ENCODE measurements at regions not wholly inside any gene's neighbourhood (a gene's known extent, or its start where the extent isn't known, plus 50 kb on each side); places are given as distances from the start of the nearest gene placed in this dataset.

DNA sequence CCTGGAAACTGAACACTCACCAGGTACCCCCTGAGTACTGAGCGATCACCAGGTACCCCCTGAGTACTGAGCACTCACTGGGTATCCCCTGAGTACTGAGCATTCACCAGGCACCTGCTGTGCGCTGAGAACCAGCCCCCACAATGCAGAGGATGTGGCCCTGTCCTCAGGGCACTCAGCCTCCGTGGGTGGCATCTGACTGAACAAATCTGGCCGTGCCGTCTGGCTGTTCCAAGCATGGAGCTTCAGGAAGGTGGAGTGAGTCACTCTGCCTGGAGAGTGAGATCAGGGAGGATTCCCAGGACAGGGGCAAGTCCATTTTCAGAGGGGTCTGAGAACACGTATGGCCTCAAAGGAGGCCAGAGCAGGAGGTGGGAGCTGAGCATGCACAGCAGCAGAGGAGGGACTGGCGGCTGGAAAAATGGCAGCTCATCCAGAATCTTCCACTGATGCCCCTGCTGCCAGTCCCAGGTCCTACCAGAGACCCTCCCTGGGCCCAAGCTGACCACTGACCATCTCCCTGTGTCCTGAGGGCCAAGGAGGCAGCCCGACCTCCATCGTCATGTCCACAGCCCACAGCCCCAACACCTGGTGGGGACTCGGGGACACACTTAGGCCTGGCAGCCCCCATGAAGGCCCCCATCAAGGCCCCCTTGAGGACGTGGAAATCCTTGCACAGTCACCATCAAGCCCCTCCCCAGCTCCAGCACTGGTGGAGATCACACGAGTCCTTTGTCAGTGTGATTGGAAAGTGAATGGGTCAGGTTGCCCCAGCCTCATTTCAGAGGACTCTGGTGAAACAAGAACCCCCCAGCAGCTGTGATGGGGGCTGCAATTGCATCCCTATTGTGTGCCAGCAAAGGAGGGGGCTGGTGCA lies 94.1 kb downstream of the HMX1 start:
- H3K27ac Mint-ChIP-seq = no peak overlapping the region
- intact Hi-C loops (cut with micrococcal nuclease) = no loop called here

DNA sequence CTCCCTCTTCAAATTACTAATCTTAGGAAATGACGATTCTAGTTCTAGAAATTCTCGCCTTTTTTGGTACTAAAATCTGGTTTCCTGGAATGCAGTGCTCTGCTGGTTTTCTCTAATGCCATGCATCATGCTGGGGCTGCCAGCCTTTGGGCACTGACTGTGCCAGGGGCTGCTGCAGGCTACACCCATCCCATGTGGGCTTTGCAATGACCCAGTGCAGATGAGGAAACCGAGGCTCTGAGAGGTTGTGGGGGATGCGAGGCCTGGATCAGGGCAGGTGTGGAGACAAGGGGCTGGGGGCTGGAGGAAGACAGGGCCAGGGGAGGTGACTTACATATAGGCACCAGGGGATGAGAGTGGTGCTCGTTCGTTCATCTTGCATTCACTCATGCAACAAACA lies 95.3 kb downstream of the HMX1 start:
- WGBS (ENCODE audit: insufficient coverage) = 91% methylated on average over 2 of the region's 6 CpGs
- no peak overlapping the region for H3K4me3 Mint-ChIP-seq
- H3K4me2 ChIP-seq (replicated peaks; ENCODE audit: extremely low read depth, low read length, poor library complexity, severe bottlenecking) = no peak overlapping the region
- intact Hi-C loops (cut with micrococcal nuclease) = no loop called here
- no peaks in the 10 kb centered on the region for H3K4me1 ChIP-seq (ENCODE audit: control insufficient read depth in 1 of 2, insufficient read depth in 2 of 2, low read length in 2 of 2)
- H3K27me3 Mint-ChIP-seq (ENCODE audit: low read depth in 3 of 3) = peaks cover 0 to 2% (median 2%) of the 10 kb centered on the region in 3 donors
- no peak for DNase-seq
- H4K20me1 ChIP-seq (ENCODE audit: insufficient read depth, low read length) = no peaks in the 10 kb centered on the region
- no peaks in the 10 kb centered on the region for H3K4me1 Mint-ChIP-seq
- no peaks in the 10 kb centered on the region for H3K9me3 ChIP-seq (replicated peaks in 1 of 2; ENCODE audit: control insufficient read depth in 1 of 2, insufficient read depth in 1 of 2, low read length in 2 of 2)
- no peaks in the 10 kb centered on the region for H3K79me2 ChIP-seq (ENCODE audit: insufficient read depth, low read length)
- H3K27ac ChIP-seq (ENCODE audit: low read depth in 1 of 2, low read length in 2 of 2) = no peak overlapping the region
- TF ChIP-seq, protein P1, sequence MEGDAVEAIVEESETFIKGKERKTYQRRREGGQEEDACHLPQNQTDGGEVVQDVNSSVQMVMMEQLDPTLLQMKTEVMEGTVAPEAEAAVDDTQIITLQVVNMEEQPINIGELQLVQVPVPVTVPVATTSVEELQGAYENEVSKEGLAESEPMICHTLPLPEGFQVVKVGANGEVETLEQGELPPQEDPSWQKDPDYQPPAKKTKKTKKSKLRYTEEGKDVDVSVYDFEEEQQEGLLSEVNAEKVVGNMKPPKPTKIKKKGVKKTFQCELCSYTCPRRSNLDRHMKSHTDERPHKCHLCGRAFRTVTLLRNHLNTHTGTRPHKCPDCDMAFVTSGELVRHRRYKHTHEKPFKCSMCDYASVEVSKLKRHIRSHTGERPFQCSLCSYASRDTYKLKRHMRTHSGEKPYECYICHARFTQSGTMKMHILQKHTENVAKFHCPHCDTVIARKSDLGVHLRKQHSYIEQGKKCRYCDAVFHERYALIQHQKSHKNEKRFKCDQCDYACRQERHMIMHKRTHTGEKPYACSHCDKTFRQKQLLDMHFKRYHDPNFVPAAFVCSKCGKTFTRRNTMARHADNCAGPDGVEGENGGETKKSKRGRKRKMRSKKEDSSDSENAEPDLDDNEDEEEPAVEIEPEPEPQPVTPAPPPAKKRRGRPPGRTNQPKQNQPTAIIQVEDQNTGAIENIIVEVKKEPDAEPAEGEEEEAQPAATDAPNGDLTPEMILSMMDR (IDR thresholded peaks at IDR 0.05) = no peak
- no peaks in the 10 kb centered on the region for H3K36me3 ChIP-seq (replicated peaks in 1 of 2; ENCODE audit: control insufficient read depth in 1 of 2, insufficient read depth in 2 of 2, low read length in 2 of 2)
- H3K27me3 ChIP-seq (ENCODE audit: control insufficient read depth in 2 of 2, insufficient read depth in 2 of 2, low read length in 2 of 2) = no peaks in the 10 kb centered on the region
- no peaks in the 10 kb centered on the region for H3K36me3 Mint-ChIP-seq
- H3K9me3 Mint-ChIP-seq = peaks cover 0 to 3% (median 0%) of the 10 kb centered on the region in 7 donors
- no peak overlapping the region for H3K9ac ChIP-seq (ENCODE audit: insufficient read depth, low read length, poor library complexity, severe bottlenecking)
- no peak overlapping the region for H3K27ac Mint-ChIP-seq
- no peak overlapping the region for H2AFZ ChIP-seq (ENCODE audit: insufficient read depth, low read depth, low read length, poor library complexity, severe bottlenecking)
- H3K4me3 ChIP-seq (replicated peaks in 1 of 3; ENCODE audit: low read depth in 2 of 3, low read length in 3 of 3) = no peak overlapping the region

More for the DNA sequence above, 94.1 kb downstream of the HMX1 start:
- Mint-ChIP-seq H3K9me3 (peaks cover 0 to 3% (median 0%) of the 10 kb centered on the region in 7 donors), H3K4me1 (no peaks in the 10 kb centered on the region), H3K4me3 (no peak overlapping the region), H3K27me3 (ENCODE audit: low read depth in 3 of 3) (peaks cover 0 to 4% (median 2%) of the 10 kb centered on the region in 3 donors), H3K36me3 (no peaks in the 10 kb centered on the region)
- Histone ChIP-seq H3K9me3 (replicated peaks in 1 of 2; ENCODE audit: control insufficient read depth in 1 of 2, insufficient read depth in 1 of 2, low read length in 2 of 2) (no peaks in the 10 kb centered on the region), H3K4me2 (replicated peaks; ENCODE audit: extremely low read depth, low read length, poor library complexity, severe bottlenecking) (no peak overlapping the region), H3K4me1 (ENCODE audit: control insufficient read depth in 1 of 2, insufficient read depth in 2 of 2, low read length in 2 of 2) (no peaks in the 10 kb centered on the region), H3K27me3 (ENCODE audit: control insufficient read depth in 2 of 2, insufficient read depth in 2 of 2, low read length in 2 of 2) (no peaks in the 10 kb centered on the region), H3K4me3 (replicated peaks in 1 of 3; ENCODE audit: low read depth in 2 of 3, low read length in 3 of 3) (no peak overlapping the region), H3K27ac (ENCODE audit: low read depth in 1 of 2, low read length in 2 of 2) (no peak overlapping the region), H2AFZ (ENCODE audit: insufficient read depth, low read depth, low read length, poor library complexity, severe bottlenecking) (no peak overlapping the region), H3K9ac (ENCODE audit: insufficient read depth, low read length, poor library complexity, severe bottlenecking) (no peak overlapping the region), H3K79me2 (ENCODE audit: insufficient read depth, low read length) (no peaks in the 10 kb centered on the region), H4K20me1 (ENCODE audit: insufficient read depth, low read length) (no peaks in the 10 kb centered on the region), H3K36me3 (replicated peaks in 1 of 2; ENCODE audit: control insufficient read depth in 1 of 2, insufficient read depth in 2 of 2, low read length in 2 of 2) (no peaks in the 10 kb centered on the region)
- 85% methylated on average over 8 of the region's 12 CpGs for WGBS (ENCODE audit: insufficient coverage)
- DNase-seq = no peak
- TF ChIP-seq, protein P1 (IDR thresholded peaks at IDR 0.05) = no peak
